IMR-90 (cell line): ENCODE measurements at regions not wholly inside any gene's neighbourhood (a gene's known extent, or its start where the extent isn't known, plus 50 kb on each side); places are given as distances from the start of the nearest gene placed in this dataset.

Source experiments
- CTCF ChIP-seq: conservative IDR thresholded peaks from 2 replicates; pipeline ENCODE4 v1.5.1; 2012; ENCODE audit warnings: mild to moderate bottlenecking, low read depth, low read length, improper control_type of control experiment
- FOS ChIP-seq: fragments of 150-350 bp; IDR thresholded peaks from 2 replicates; pipeline ENCODE4 v1.6.1; 2016; ENCODE audit warnings: low read depth, low read length
- RAD21 ChIP-seq: IDR thresholded peaks from 2 replicates; pipeline ENCODE4 v1.6.1; 2012; ENCODE audit warnings: low read length, improper control_type of control experiment

- TF ChIP-seq CTCF (no peak), FOS (no peak), RAD21 (no peak)
Observed at GRCh38 chr3:23749609-23750008, 56.1 kb upstream of the UBE2E1 start.
